HG02938 (cell line): ENCODE measurements at regions not wholly inside any gene's neighbourhood (a gene's known extent, or its start where the extent isn't known, plus 50 kb on each side); places are given as distances from the start of the nearest gene placed in this dataset.

ENCODE experiments used
- ATAC-seq: cut with Tn5 transposase; IDR thresholded peaks from one replicate; pipeline ENCODE4 v1.9.1; 2021; ENCODE audit warnings: mild to moderate bottlenecking, moderate library complexity; ENCODE audit not compliant: unreplicated experiment

GRCh38 chr3:459311-459670 lies 262.7 kb downstream of the CHL1 start:
- ATAC-seq, result no peak

GRCh38 chr3:461006-461405 lies 264.4 kb downstream of the CHL1 start:
- ATAC-seq, result no peak

- ATAC-seq, result no peak
Observed at GRCh38 chr3:462851-463250, 266.3 kb downstream of the CHL1 start.

GRCh38 chr3:463252-464192 lies 267.0 kb downstream of the CHL1 start:
- peak; percentile 99 for ATAC-seq

- peak; percentile 36 for ATAC-seq
Observed at GRCh38 chr3:464255-464654, 267.7 kb downstream of the CHL1 start.

GRCh38 chr3:468172-468571 lies 271.6 kb downstream of the CHL1 start:
- peak; percentile 27 for ATAC-seq

GRCh38 chr3:473033-473800 lies 276.7 kb downstream of the CHL1 start:
- ATAC-seq, result peak; percentile 37

GRCh38 chr3:474828-475227 lies 278.3 kb downstream of the CHL1 start:
- ATAC-seq, result no peak

GRCh38 chr3:480070-480469 lies 283.5 kb downstream of the CHL1 start:
- ATAC-seq, result peak; percentile 96

- ATAC-seq, result no peak
Observed at GRCh38 chr3:481111-481510, 284.5 kb downstream of the CHL1 start.

GRCh38 chr3:481680-482079 lies 285.1 kb downstream of the CHL1 start:
- peak; percentile 53 for ATAC-seq

GRCh38 chr3:482479-482878 lies 285.9 kb downstream of the CHL1 start:
- no peak for ATAC-seq

- no peak for ATAC-seq
Observed at GRCh38 chr3:484341-484740, 287.8 kb downstream of the CHL1 start.

- no peak for ATAC-seq
Observed at GRCh38 chr3:487614-488013, 291.1 kb downstream of the CHL1 start.

GRCh38 chr3:492586-493316 lies 296.2 kb downstream of the CHL1 start:
- ATAC-seq, result no peak

GRCh38 chr3:494190-494589 lies 297.6 kb downstream of the CHL1 start:
- no peak for ATAC-seq

- ATAC-seq, result no peak
Observed at GRCh38 chr3:498487-498886, 301.9 kb downstream of the CHL1 start.

- ATAC-seq, result no peak
Observed at GRCh38 chr3:499001-499761, 302.6 kb downstream of the CHL1 start.

GRCh38 chr3:502486-502885 lies 305.9 kb downstream of the CHL1 start:
- no peak for ATAC-seq

GRCh38 chr3:513301-513700 lies 316.7 kb downstream of the CHL1 start:
- no peak for ATAC-seq

GRCh38 chr3:514192-514591 lies 317.6 kb downstream of the CHL1 start:
- ATAC-seq, result no peak
